Astrocyte (in vitro differentiated cells and primary cell): ENCODE measurements at regions not wholly inside any gene's neighbourhood (a gene's known extent, or its start where the extent isn't known, plus 50 kb on each side); places are given as distances from the start of the nearest gene placed in this dataset.

Experiments
- DNase-seq: peaks from one replicate; pipeline ENCODE4 v3.0.0-alpha.2; 2010; ENCODE audit warnings: low read depth
- FAIRE-seq: peaks from 2 replicates; lab custom pipeline; 2011; peaks lifted over from hg19 to GRCh38; lab: Jason Lieb, UNC
- H2AFZ ChIP-seq: 2 replicates; pipeline ENCODE4 v1.6.0; 2012; ENCODE audit warnings: low read depth, low read length, inconsistent platforms
- H3K27ac ChIP-seq: 2 replicates; pipeline ENCODE4 v1.5.1; 2011; ENCODE audit warnings: low read depth, low read length, inconsistent platforms
- H3K27me3 ChIP-seq: 2 replicates; pipeline ENCODE4 v1.6.0; 2011; ENCODE audit warnings: low read length, inconsistent platforms; ENCODE audit not compliant: insufficient read depth
- H3K36me3 ChIP-seq: 2 replicates; pipeline ENCODE4 v1.5.1; 2011; ENCODE audit warnings: low read length, inconsistent platforms; ENCODE audit not compliant: insufficient read depth
- H3K4me1 ChIP-seq: 2 replicates; pipeline ENCODE4 v1.5.1; 2011; ENCODE audit warnings: low read length, inconsistent platforms; ENCODE audit not compliant: insufficient read depth
- H3K4me2 ChIP-seq: 2 replicates; pipeline ENCODE4 v1.6.0; 2012; ENCODE audit warnings: low read length, inconsistent platforms
- H3K4me3 ChIP-seq: 2 replicates; pipeline ENCODE4 v1.5.1; 2011; ENCODE audit warnings: low read depth, mild to moderate bottlenecking, low read length, inconsistent platforms; ENCODE audit not compliant: insufficient read depth
- H3K79me2 ChIP-seq: 2 replicates; pipeline ENCODE4 v1.6.0; 2012; ENCODE audit warnings: mild to moderate bottlenecking, low read length, inconsistent platforms; ENCODE audit not compliant: insufficient read depth
- H3K9ac ChIP-seq: 2 replicates; pipeline ENCODE4 v1.6.0; 2012; ENCODE audit warnings: mild to moderate bottlenecking, low read length, inconsistent platforms
- H3K9me3 ChIP-seq: 2 replicates; pipeline ENCODE4 v1.5.1; 2012; ENCODE audit warnings: low read depth, mild to moderate bottlenecking, low read length, inconsistent platforms; ENCODE audit not compliant: insufficient read depth
- H4K20me1 ChIP-seq: 2 replicates; pipeline ENCODE4 v1.6.0; 2012; ENCODE audit warnings: low read length, inconsistent platforms; ENCODE audit not compliant: insufficient read depth
- H3K27ac Mint-ChIP-seq: one replicate; pipeline ENCODE4 v1.8.0; 2021; ENCODE audit warnings: mild to moderate bottlenecking, mixed read lengths; ENCODE audit not compliant: unreplicated experiment
- H3K27me3 Mint-ChIP-seq: one replicate; pipeline ENCODE4 v1.8.0; 2021; ENCODE audit warnings: low read depth, mixed read lengths; ENCODE audit not compliant: unreplicated experiment
- H3K36me3 Mint-ChIP-seq: one replicate; pipeline ENCODE4 v1.8.0; 2021; ENCODE audit warnings: low read depth, mixed read lengths; ENCODE audit not compliant: unreplicated experiment
- H3K4me1 Mint-ChIP-seq: one replicate; pipeline ENCODE4 v1.8.0; 2021; ENCODE audit warnings: low read depth, mixed read lengths; ENCODE audit not compliant: unreplicated experiment
- H3K4me3 Mint-ChIP-seq: one replicate; pipeline ENCODE4 v1.8.0; 2021; ENCODE audit warnings: mild to moderate bottlenecking, moderate library complexity, mixed read lengths; ENCODE audit not compliant: unreplicated experiment
- H3K9me3 Mint-ChIP-seq: one replicate; pipeline ENCODE4 v1.8.0; 2021; ENCODE audit warnings: mild to moderate bottlenecking, mixed read lengths; ENCODE audit not compliant: unreplicated experiment
- EZH2 ChIP-seq: IDR thresholded peaks from 2 replicates; pipeline ENCODE4 v1.6.1; 2012; ENCODE audit warnings: mild to moderate bottlenecking, low read length, inconsistent platforms; ENCODE audit not compliant: insufficient read depth
- TF ChIP-seq, protein P1 (sequence below): IDR thresholded peaks from 2 replicates; pipeline ENCODE4 v1.5.1; 2011; ENCODE audit warnings: low read depth, mild to moderate bottlenecking, inconsistent platforms, low read length, moderate library complexity; ENCODE audit not compliant: insufficient read depth

DNA sequence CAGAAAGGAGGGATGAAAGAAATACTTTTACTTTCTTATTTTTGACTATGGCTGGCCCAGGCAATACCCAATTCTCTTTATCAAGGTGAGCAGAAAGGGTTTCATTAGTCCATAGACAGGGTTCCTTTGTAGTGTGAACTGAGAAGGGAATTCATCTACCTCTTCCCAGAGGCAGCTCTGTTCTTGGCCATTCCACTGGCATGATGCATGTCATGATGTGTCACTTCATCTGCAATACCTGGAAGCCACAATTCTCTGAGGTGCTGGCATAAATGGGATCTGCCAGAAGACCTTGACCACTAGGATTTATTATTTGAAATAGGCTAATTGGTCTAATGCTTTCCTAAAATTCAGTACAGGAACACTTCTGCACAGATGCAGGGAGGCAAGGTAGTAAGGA is 542.8 kb downstream of the RFC3 start:
- Mint-ChIP-seq H3K4me1 (peaks cover 44% of the 10 kb centered on the region), H3K4me3 (no peak overlapping the region), H3K27ac (no peak overlapping the region), H3K36me3 (no peaks in the 10 kb centered on the region), H3K27me3 (no peaks in the 10 kb centered on the region), H3K9me3 (peaks cover 2% of the 10 kb centered on the region)
- no peak overlapping the region for H2AFZ ChIP-seq
- H3K4me3 ChIP-seq: no peak overlapping the region
- H3K4me2 ChIP-seq: no peak overlapping the region
- FAIRE-seq: no peak
- no peaks in the 10 kb centered on the region for H3K36me3 ChIP-seq
- TF ChIP-seq EZH2: no peak
- TF ChIP-seq, protein P1, sequence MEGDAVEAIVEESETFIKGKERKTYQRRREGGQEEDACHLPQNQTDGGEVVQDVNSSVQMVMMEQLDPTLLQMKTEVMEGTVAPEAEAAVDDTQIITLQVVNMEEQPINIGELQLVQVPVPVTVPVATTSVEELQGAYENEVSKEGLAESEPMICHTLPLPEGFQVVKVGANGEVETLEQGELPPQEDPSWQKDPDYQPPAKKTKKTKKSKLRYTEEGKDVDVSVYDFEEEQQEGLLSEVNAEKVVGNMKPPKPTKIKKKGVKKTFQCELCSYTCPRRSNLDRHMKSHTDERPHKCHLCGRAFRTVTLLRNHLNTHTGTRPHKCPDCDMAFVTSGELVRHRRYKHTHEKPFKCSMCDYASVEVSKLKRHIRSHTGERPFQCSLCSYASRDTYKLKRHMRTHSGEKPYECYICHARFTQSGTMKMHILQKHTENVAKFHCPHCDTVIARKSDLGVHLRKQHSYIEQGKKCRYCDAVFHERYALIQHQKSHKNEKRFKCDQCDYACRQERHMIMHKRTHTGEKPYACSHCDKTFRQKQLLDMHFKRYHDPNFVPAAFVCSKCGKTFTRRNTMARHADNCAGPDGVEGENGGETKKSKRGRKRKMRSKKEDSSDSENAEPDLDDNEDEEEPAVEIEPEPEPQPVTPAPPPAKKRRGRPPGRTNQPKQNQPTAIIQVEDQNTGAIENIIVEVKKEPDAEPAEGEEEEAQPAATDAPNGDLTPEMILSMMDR: no peak
- no peak for DNase-seq
- no peaks in the 10 kb centered on the region for H3K79me2 ChIP-seq
- peaks cover 34% of the 10 kb centered on the region for H3K4me1 ChIP-seq
- H3K27ac ChIP-seq: no peak overlapping the region
- H3K9me3 ChIP-seq: no peaks in the 10 kb centered on the region
- no peaks in the 10 kb centered on the region for H4K20me1 ChIP-seq
- H3K9ac ChIP-seq: no peak overlapping the region
- no peaks in the 10 kb centered on the region for H3K27me3 ChIP-seq

DNA sequence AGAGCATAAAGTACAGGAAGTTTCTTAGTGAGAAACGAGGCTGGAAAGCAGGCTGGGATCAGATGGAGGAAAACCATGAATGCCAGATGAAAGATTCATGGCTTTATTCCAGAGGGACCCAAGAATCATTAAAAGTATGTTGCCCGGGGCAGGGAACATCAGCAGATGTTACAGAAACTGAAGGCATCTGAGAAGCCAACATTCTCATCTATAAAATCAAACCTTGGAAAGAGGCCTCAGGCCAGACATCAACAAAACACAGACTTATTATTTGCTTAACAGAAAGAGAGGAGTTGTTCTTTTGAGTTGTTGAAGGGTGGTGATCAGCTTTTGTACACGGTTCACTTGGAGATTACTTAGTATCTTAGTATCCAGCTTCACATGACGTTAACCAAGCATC is 543.6 kb downstream of the RFC3 start:
- Histone ChIP-seq H3K9me3 (no peaks in the 10 kb centered on the region), H3K9ac (no peak overlapping the region), H3K4me2 (no peak overlapping the region), H3K4me1 (peaks cover 33% of the 10 kb centered on the region), H3K27ac (no peak overlapping the region), H3K4me3 (no peak overlapping the region), H3K79me2 (no peaks in the 10 kb centered on the region), H2AFZ (no peak overlapping the region), H3K36me3 (no peaks in the 10 kb centered on the region), H4K20me1 (no peaks in the 10 kb centered on the region), H3K27me3 (no peaks in the 10 kb centered on the region)
- Mint-ChIP-seq H3K27ac (no peak overlapping the region), H3K36me3 (no peaks in the 10 kb centered on the region), H3K4me1 (peaks cover 41% of the 10 kb centered on the region), H3K9me3 (peaks cover 4% of the 10 kb centered on the region), H3K27me3 (no peaks in the 10 kb centered on the region), H3K4me3 (no peak overlapping the region)
- TF ChIP-seq, protein P1: no peak
- no peak for TF ChIP-seq EZH2
- DNase-seq (no peak), FAIRE-seq (no peak)

DNA sequence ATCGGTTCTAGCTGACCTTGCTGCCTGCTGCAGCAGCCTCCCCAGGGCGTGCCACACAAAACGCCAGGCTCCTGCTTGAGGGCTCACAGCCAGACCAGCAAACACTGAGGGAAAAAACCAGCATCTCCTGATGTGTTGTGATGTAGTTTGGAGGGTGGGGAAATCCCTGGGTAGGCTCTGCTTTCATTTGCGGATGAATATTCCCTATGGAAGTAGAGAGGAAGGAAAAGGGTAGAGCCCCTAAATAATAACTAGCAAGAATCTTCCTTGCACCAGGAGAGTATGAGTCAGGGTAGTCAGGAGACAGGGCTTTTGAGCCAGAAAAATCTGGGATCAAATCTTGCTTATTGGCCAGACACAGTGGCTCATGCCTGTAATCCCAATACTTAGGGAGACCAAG is 545.3 kb downstream of the RFC3 start:
- H3K4me3 ChIP-seq: no peak overlapping the region
- Mint-ChIP-seq H3K27ac (no peak overlapping the region), H3K27me3 (no peaks in the 10 kb centered on the region), H3K4me3 (no peak overlapping the region), H3K36me3 (no peaks in the 10 kb centered on the region), H3K4me1 (peaks cover 25% of the 10 kb centered on the region), H3K9me3 (peaks cover 8% of the 10 kb centered on the region)
- TF ChIP-seq, protein P1: no peak
- TF ChIP-seq EZH2: no peak
- H3K27me3 ChIP-seq: no peaks in the 10 kb centered on the region
- FAIRE-seq: no peak
- peaks cover 16% of the 10 kb centered on the region for H3K4me1 ChIP-seq
- H3K9me3 ChIP-seq: no peaks in the 10 kb centered on the region
- H3K9ac ChIP-seq: no peak overlapping the region
- no peaks in the 10 kb centered on the region for H3K36me3 ChIP-seq
- no peak overlapping the region for H3K4me2 ChIP-seq
- no peaks in the 10 kb centered on the region for H4K20me1 ChIP-seq
- no peak overlapping the region for H3K27ac ChIP-seq
- DNase-seq: no peak
- no peaks in the 10 kb centered on the region for H3K79me2 ChIP-seq
- H2AFZ ChIP-seq: no peak overlapping the region
